GM19324 (cell line): ENCODE measurements at regions not wholly inside any gene's neighbourhood (a gene's known extent, or its start where the extent isn't known, plus 50 kb on each side); places are given as distances from the start of the nearest gene placed in this dataset.
A peak's percentile ranks its signal among the peaks of the same experiment; 100 is the strongest.
"Not testable (repeated sequence)": the region's sequence is repeated elsewhere in the genome, so short reads cannot be mapped to it uniquely, and the experiment has no call there.

ENCODE experiments used
- ATAC-seq: cut with Tn5 transposase; IDR thresholded peaks from one replicate; pipeline ENCODE4 v1.9.1; 2021; ENCODE audit warnings: mild to moderate bottlenecking, moderate library complexity; ENCODE audit not compliant: unreplicated experiment, low FRiP score

- no peak for ATAC-seq
These were observed 126.8 kb upstream of the ARHGEF3 start for GRCh38 chr3:56928379-56929068.

GRCh38 chr3:56927855-56928254, 126.1 kb upstream of the ARHGEF3 start:
- no peak for ATAC-seq

- no peak for ATAC-seq
These were observed 125.2 kb upstream of the ARHGEF3 start for GRCh38 chr3:56926947-56927282.

GRCh38 chr3:56926243-56926946, 124.6 kb upstream of the ARHGEF3 start:
- ATAC-seq: no peak

GRCh38 chr3:56924700-56925099, 123.0 kb upstream of the ARHGEF3 start:
- not testable (repeated sequence) for ATAC-seq

- no peak for ATAC-seq
These were observed 121.9 kb upstream of the ARHGEF3 start for GRCh38 chr3:56923526-56924224.

GRCh38 chr3:56921573-56922453, 120.1 kb upstream of the ARHGEF3 start:
- no peak for ATAC-seq

GRCh38 chr3:56919797-56920195, 118.0 kb upstream of the ARHGEF3 start:
- no peak for ATAC-seq

- ATAC-seq: no peak
These were observed 117.5 kb upstream of the ARHGEF3 start for GRCh38 chr3:56919137-56919796.

GRCh38 chr3:56918111-56918568, 116.4 kb upstream of the ARHGEF3 start:
- ATAC-seq: peak; percentile 32

- ATAC-seq: peak; percentile 58
These were observed 115.8 kb upstream of the ARHGEF3 start for GRCh38 chr3:56917361-56918110.

- peak; percentile 17 for ATAC-seq
These were observed 115.1 kb upstream of the ARHGEF3 start for GRCh38 chr3:56916716-56917360.

GRCh38 chr3:56915966-56916586, 114.3 kb upstream of the ARHGEF3 start:
- peak; percentile 48 for ATAC-seq

GRCh38 chr3:56914646-56915045, 112.9 kb upstream of the ARHGEF3 start:
- ATAC-seq: no peak

- ATAC-seq: no peak
These were observed 109.6 kb upstream of the ARHGEF3 start for GRCh38 chr3:56911363-56911762.

- ATAC-seq: no peak
These were observed 107.6 kb upstream of the ARHGEF3 start for GRCh38 chr3:56909349-56909748.

GRCh38 chr3:56908004-56908403, 106.3 kb upstream of the ARHGEF3 start:
- ATAC-seq: no peak

GRCh38 chr3:56904552-56905215, 102.9 kb upstream of the ARHGEF3 start:
- ATAC-seq: no peak
